ENCODE measurements at regions not wholly inside any gene's neighbourhood (a gene's known extent, or its start where the extent isn't known, plus 50 kb on each side); places are given as distances from the start of the nearest gene placed in this dataset.

DNA sequence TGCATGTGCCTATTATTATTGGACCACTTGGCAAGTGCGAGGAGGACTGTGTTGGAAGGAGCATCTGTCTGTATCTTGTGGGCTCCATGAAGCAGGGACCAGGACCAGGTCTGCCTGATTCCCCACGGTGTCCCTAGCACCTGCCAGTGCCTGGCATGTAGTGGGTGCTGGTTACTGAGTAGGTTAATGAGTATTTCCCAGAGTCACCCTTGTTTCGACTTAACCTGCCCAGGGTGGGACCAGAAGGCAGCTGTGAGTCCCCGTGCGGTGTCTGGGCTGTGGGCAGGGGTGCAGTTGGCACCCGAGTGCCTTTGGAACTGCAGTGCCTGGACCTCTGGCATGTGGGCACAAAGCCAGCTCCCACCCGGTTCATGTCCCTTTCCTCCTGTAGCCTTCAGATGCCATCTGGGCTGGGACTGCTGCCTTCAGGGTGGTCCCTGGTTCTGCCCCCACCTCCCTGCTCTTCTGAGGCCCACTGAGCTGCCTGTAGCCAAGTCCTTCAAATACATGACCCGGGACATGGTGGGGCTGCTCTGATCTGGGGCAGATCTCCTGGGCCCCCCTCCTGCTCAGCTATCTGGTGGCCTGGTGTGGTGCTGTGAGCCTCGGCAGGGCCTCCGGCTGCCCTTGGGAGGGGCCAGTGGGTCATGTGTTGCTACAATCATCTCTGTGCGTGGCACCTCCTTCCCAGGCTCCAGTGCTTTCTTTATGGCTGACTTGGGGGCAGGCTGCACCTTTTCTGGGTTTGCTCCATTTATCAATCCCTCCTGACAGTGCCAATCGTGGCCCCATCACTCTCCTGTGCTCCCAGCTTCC, 53.0 kb upstream of the SORCS2 start:
- no peak for TF ChIP-seq ZNF292 (tag by site-specific recombination; IDR thresholded peaks at IDR 0.05; ENCODE audit: borderline replicate concordance, low read depth)
- TF ChIP-seq YY2 (tag by site-specific recombination; IDR thresholded peaks at IDR 0.05), result no peak
- TF ChIP-seq ZNF670 (tag by site-specific recombination; IDR thresholded peaks at IDR 0.05; ENCODE audit: low read depth), result no peak
